Peyer's patch (tissue), 4 donors: ENCODE measurements at regions not wholly inside any gene's neighbourhood (a gene's known extent, or its start where the extent isn't known, plus 50 kb on each side); places are given as distances from the start of the nearest gene placed in this dataset.

Experiments
- DNase-seq, 3 donors: peaks; one replicate each; pipeline ENCODE4 v3.0.0-alpha.2; 2017 to 2019
- H3K27ac ChIP-seq, 4 donors: fragments of 200-600 bp; sonication (generic); one replicate each; pipeline ENCODE4 v1.5.1; 2016 to 2019
- H3K27me3 ChIP-seq, 2 donors: fragments of 200-600 bp; sonication (generic); one replicate each; pipeline ENCODE4 v1.5.1; 2019
- H3K36me3 ChIP-seq, 3 donors: fragments of 200-600 bp; sonication (generic); one replicate each; pipeline ENCODE4 v1.5.1; 2016 to 2019
- H3K4me1 ChIP-seq, 4 donors: fragments of 200-600 bp; sonication (generic); one replicate each; pipeline ENCODE4 v1.5.1; 2016 to 2019
- H3K4me3 ChIP-seq, 4 donors: fragments of 200-600 bp; sonication (generic); 1 replicate in 3 of 4; 2 replicates in 1 of 4; pipeline ENCODE4 v1.5.1; 2016 to 2019; ENCODE audit warnings: mild to moderate bottlenecking in 1 of 4
- H3K9me3 ChIP-seq, 4 donors: fragments of 200-600 bp; sonication (generic); one replicate each; pipeline ENCODE4 v1.5.1; 2016 to 2019; ENCODE audit warnings: mild to moderate bottlenecking in 1 of 4
- CTCF ChIP-seq, 6 experiments: fragments of 450-650 bp in 4 of 6; fragments of 200-600 bp in 2 of 6; sonication (generic) in 1 of 6; IDR thresholded peaks; one replicate each; pipeline ENCODE4 v1.5.1; 2017 to 2019; ENCODE audit warnings: antibody characterized with exemption in 6 of 6, mild to moderate bottlenecking in 3 of 6, moderate library complexity in 1 of 6
- POLR2A ChIP-seq, 2 donors: fragments of 450-650 bp; IDR thresholded peaks; one replicate each; pipeline ENCODE4 v1.5.1; 2017; ENCODE audit warnings: antibody characterized with exemption in 2 of 2, mild to moderate bottlenecking in 2 of 2, moderate library complexity in 2 of 2

- DNase-seq, result peak in 1 of 3 donors; percentile 52
- Histone ChIP-seq H3K4me3 (no peak overlapping the region), H3K9me3 (no peaks in the 10 kb centered on the region), H3K4me1 (no peaks in the 10 kb centered on the region), H3K36me3 (no peaks in the 10 kb centered on the region), H3K27me3 (no peaks in the 10 kb centered on the region), H3K27ac (no peak overlapping the region)
- TF ChIP-seq CTCF (IDR thresholded peaks at IDR 0.05), result peak in 4 of 6 experiments; percentile 4 to 26 (median 14)
- no peak for TF ChIP-seq POLR2A (IDR thresholded peaks at IDR 0.05)
Measured at GRCh38 chr1:37177230-37177864, 143.0 kb upstream of the GRIK3 start.

GRCh38 chr1:37181425-37181824, 147.1 kb upstream of the GRIK3 start:
- no peak for DNase-seq
- Histone ChIP-seq H3K9me3 (no peaks in the 10 kb centered on the region), H3K36me3 (no peaks in the 10 kb centered on the region), H3K27ac (no peak overlapping the region), H3K4me1 (no peaks in the 10 kb centered on the region), H3K27me3 (no peaks in the 10 kb centered on the region), H3K4me3 (no peak overlapping the region)
- no peak for TF ChIP-seq CTCF (IDR thresholded peaks at IDR 0.05)
- TF ChIP-seq POLR2A (IDR thresholded peaks at IDR 0.05), result no peak

GRCh38 chr1:37184789-37185188, 150.5 kb upstream of the GRIK3 start:
- Histone ChIP-seq H3K4me3 (no peak overlapping the region), H3K27me3 (no peaks in the 10 kb centered on the region), H3K36me3 (no peaks in the 10 kb centered on the region), H3K9me3 (no peaks in the 10 kb centered on the region), H3K27ac (no peak overlapping the region), H3K4me1 (no peaks in the 10 kb centered on the region)
- TF ChIP-seq POLR2A (IDR thresholded peaks at IDR 0.05) (no peak), CTCF (IDR thresholded peaks at IDR 0.05) (no peak)
- DNase-seq, result no peak

GRCh38 chr1:37186246-37186756, 152.0 kb upstream of the GRIK3 start:
- Histone ChIP-seq H3K36me3 (no peaks in the 10 kb centered on the region), H3K9me3 (no peaks in the 10 kb centered on the region), H3K4me1 (no peaks in the 10 kb centered on the region), H3K4me3 (no peak overlapping the region), H3K27ac (no peak overlapping the region), H3K27me3 (no peaks in the 10 kb centered on the region)
- TF ChIP-seq POLR2A (IDR thresholded peaks at IDR 0.05) (no peak), CTCF (IDR thresholded peaks at IDR 0.05) (no peak)
- DNase-seq, result no peak

GRCh38 chr1:37189111-37189510, 154.8 kb upstream of the GRIK3 start:
- DNase-seq, result no peak
- H3K36me3 ChIP-seq, result no peaks in the 10 kb centered on the region
- no peaks in the 10 kb centered on the region for H3K4me1 ChIP-seq
- no peak overlapping the region for H3K27ac ChIP-seq
- TF ChIP-seq POLR2A (IDR thresholded peaks at IDR 0.05), result no peak
- no peak for TF ChIP-seq CTCF (IDR thresholded peaks at IDR 0.05)
- H3K27me3 ChIP-seq, result no peaks in the 10 kb centered on the region
- no peaks in the 10 kb centered on the region for H3K9me3 ChIP-seq
- no peak overlapping the region for H3K4me3 ChIP-seq
